ENCODE measurements at regions not wholly inside any gene's neighbourhood (a gene's known extent, or its start where the extent isn't known, plus 50 kb on each side); places are given as distances from the start of the nearest gene placed in this dataset.

DNA sequence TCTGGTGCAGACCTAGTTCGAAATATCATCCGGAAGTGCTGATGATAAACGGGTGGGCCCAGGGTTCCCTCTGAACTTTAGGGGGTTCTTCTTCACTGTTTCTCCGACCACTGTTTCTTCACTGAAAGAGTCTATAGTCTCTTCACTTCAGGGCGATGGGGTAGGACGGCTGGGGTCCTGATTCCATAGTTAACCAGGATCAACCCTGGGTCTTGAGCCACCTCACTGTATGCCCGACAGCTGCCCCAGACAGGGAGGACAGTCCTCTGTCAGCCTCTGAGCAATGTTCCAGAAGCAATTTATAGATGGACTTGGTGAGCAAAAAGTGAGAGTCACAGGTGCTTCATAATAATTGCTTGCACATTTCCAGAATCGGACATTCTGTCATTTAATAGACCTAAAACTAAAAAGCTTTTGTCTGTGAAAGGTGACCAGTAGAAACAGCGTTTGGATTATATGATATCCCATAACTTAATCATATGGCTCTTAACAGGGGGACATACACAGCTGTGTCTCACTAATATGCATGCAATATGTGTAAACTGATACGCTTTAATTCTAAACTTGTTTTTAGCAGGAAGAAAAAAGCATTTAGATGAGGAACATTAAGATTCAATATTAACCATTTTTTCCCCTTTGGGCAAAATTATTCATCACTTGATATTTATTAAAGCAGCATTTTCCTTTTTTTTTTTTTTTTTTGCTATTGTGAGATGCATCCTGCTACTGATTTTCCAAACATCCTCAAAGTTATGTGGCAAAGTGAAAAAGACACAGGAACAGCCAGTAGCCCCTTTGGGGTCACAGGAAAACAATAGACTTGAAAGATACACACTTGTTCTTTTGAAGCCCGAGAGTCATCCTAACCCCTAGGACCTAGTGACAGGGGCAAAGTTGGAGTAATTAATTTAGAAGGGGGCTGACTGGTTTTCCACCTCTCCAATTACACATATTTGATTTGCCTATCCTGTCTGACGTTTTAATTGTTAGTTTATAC, 277.0 kb downstream of the ZNF536 start:
- no peak for DNase-seq

DNA sequence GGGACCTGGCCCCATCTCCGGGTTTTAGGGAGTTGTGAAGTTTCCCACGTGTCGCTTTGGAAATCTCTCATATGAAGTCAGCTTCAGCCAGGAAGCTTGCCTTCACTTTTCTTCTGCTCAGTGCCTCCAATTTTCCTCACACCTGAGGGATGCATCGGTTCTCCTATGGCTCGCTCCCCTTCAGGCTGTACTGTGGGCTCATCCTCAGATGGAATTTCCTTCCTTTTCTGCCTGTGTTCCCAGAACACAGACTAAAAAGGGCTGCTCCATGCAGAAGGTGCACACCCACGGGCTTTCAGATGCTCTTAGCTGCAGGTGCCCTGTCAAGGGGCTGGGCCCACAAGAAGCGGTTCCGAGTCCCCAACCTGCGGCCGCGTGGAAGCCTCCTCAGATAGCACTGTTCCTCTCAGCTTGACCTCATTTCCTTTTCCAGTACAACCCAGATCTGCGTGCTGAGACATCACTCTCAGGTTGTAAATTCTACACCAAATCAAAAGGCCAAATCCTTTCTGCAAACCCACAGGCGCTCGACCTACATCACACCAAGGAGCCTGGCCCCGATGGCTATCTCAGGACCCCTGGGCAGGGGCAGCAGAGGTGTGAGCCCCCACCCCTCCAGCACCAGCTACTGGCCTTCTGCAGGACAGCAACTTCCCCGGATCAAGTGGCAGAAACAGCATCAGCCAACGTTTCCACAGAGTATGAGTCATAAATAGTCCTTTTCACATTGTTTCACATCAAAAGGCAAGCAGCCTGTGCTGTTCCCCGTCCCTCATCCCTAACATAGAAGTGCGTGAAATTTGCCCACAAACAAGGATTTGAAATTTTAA, 275.9 kb downstream of the ZNF536 start:
- DNase-seq: no peak

DNA sequence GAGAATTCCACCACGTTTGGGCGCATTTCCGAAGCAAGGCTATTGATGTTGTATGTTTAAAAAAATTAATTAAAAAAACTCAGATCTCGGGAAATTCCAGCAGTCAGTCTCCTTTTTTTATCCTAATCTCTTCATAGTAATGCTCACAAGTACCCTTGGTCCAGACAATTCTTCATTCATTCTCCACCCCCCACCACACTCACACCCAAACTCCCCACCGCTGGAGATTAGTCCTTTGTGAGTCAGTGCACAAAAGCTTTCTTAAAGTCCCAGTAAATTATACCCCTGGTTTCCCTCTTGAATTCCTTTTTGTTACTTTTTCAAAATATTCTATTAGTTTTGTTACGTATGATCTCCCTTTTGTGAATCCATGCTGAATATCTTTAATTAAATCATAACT, 274.6 kb downstream of the ZNF536 start:
- DNase-seq: no peak

DNA sequence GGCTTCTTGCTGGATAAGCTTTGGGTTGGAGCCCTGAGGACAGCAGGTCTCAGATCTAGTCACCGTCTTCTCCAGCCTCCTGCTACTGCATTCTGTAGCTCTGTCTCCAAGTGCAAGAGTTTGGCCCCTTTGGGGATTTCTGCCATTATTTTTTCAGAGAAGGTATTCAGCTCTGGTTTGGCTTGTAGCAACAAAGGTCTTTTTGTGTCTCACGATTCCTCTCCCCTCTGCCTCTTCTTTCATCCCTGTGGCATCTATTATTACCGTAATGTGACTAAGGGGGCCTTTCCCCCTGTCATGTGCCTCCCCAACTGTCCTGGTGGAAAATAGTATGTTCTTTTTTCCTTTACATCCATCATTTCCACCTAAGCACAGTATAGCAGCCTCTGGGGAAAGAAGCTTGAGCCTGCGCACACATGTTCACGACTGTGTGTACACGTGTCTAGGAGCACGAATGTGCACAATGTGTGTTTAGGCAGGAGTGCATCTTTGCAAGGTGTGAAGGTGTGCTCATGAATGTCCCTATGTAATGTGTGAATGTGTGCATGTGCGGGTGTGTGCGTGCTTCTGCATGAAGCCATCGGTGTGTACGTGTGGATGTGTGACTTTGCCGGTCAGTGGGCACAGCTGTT, 273.9 kb downstream of the ZNF536 start:
- no peak for DNase-seq

DNA sequence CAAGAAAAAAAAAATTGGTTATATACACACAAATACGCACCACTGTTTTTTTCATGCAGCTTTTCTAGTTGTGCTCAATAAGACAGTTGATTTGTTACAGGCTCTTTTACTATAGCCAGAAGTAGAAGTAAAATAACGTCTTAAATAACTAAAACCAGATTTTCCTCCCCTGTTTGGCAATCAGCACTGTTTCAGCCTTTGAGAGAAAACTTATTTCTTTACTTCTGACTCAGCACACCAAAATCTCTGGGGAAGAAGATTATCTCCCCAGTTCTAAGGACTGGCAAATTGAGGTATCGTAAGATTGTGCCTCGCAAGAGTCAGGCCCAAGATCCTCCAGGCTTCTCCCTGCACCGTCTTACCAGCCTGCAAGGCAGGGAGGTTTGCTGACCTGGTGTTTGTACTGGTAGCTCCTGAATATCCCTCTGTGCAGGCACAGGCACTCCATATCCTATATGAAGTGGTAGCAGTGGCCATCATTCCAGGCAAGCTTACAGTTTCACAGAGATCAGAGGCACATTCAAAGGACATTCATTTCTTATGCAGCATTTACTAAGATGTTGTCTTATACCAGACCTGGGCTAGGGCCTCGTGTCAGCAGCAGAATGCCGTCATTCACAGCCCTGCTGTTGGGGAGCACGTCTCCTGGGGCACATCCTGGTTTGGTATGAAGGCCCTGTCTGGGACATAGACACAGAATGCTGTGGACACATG, 268.2 kb downstream of the ZNF536 start:
- DNase-seq: no peak

DNA sequence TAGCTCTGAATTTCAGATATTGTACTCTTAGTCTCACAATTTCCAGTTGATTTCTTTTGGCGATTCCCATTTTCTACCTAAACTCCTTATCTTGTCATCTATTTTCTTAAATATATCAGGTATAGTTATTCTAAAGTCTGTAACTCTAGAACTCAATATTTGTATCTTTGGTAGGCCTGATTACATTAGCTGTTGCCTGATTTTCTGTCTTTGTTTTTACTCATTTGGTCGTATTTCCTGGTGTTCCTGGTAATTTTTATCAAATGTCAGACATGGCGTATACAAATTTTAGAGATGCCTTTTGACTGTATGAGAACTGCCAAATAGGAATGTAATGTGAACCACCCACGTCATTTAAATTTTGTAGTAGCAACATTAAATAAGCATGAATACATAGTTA, 266.7 kb downstream of the ZNF536 start:
- DNase-seq: no peak

DNA sequence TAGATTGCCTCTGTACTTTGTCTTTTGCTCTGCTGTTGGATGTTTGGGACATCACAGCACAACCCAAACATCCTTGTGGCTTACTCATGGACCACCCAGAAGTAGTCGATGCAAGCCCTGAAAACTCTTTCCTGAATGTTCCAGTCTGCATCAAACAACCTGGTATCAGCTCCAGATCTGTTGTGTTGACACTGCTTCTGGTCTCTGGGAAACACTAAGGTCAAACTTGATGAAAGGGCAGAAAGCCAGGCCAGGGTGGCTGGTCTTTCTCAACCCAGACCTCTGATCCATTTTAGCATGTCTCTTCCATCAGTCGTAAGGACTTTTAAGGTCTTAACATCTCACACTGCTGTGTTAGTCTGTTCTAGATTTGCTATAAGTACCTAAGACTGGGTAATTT, 265.7 kb downstream of the ZNF536 start:
- no peak for DNase-seq

DNA sequence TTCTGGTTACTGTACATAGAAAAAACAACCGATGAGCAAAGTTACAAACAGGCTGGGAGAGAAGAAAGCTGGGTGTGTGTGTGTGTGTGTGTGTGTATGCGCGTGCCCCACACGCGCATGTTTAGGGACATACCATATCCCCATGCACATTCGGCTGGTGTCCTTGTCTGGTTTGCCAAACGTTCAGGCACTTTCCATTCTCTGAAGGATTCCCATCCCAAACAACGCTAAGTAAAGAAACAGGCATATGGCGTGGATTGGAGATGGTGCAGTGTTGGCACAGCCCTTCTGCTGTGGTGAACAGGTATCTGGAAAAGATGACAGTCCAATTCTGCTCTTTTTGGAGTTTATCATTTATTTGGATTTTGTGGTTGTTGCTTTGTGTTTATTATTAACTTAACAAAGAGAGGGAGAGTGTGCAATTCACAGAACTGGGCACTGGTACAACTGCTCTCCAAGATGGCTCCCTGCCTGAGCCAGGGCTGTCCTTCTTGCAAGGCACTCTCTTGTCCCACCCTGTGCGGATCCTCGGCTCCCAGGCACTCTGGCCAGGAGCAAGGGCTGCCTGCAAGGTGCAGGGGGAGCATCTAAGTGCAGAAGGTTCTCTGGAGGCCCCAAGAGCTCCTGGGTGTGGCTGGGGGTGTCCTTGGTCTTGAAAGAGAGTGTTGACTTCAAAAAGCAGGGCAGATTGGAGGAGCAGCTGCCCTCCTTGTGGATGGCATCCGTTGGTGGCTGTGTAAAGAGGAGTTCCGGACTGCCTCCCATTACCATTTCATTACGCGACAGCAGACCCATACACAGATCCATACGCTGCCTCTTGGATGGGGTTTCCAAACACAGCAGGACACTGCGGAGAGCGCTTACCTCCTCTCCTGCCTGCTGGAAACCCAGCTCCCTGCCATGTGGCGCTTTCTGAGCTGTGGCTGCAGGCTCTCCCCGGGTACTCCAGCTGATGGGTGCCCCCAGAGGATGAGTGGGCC, 263.1 kb downstream of the ZNF536 start:
- DNase-seq: no peak

DNA sequence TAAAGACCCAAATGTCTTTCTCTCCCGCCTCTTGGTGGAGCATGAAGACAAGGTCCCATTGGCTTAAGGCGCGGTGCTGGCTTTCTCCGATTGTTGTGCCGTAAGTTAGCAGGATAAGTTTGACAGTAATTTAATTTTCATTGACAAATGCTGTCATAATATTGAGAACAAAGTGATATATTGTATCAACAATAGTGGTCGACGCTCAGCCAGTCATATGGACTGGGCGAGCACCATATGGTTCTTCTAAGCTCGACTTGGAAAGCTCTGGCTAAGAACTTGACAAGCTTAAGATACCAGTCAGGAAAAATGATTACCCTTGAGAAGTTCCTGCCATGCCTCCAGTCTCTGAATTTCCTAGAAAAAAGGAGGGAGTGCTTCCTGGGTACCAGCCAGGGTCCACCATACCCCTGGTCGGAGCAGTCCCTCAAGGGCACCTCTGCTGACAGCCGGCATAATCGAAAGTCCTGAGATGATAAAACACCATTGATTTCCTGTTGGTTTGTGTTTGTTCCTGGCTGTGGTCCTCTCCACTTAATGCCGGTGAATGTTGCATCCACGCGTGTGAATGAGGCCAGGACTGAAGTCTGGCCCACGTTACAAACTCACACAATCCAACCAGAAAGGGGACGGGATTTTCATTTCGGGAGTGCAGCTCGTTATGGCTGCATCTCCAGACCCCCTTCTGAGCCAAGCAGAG, 262.1 kb downstream of the ZNF536 start:
- DNase-seq: no peak

DNA sequence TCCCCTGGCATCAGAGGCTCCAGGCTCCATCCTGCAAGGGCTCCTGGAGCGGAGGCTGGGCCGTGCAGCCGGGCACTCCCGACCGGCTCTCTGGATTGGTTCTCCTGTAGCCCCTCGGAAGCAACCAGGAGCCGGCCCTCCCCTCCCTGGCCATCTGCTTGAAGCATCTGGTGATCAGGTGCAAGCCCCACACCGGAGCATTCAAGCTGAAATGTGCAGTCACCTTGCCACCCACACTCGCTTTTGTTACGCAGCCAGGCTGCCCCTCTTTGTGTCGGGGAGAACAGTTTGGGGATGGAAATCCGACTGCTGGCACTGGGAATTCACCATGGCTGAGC, 258.8 kb downstream of the ZNF536 start:
- DNase-seq: no peak

DNA sequence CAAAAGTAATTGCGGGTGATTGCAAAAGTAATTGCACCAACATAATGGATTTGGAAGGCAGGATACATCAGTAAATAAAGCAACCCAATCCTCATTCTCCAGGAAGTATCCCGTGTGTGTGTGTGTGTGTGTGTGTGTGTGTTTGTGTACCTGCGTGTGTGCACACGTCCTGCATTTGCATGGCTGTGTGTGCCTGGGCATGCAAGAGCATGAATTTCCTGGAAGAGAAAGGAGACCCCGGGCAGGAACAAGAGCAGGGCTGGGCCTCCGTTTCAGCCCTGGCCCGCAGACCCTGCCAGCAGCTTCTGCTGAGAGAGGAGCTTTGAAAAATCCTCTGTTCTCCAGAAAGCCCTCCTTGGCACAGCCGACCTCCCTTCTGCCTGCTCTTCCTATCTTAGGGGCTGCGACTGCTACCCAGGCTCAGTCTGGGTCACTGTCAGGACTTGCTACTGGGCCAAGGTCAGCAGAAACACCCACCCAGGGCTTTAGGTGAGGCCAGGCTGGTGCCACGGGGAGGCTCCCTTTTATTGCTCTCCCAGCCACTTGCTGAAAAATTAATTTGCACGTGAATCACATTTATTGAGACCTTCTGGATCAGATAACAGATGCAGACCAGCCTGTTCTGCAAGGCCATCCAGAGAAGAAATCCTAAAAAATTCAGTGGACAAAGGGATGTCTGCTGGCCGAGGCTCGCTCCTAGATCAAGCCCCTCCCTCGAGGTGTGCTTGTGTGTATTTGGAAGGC, 258.3 kb downstream of the ZNF536 start:
- DNase-seq: no peak

DNA sequence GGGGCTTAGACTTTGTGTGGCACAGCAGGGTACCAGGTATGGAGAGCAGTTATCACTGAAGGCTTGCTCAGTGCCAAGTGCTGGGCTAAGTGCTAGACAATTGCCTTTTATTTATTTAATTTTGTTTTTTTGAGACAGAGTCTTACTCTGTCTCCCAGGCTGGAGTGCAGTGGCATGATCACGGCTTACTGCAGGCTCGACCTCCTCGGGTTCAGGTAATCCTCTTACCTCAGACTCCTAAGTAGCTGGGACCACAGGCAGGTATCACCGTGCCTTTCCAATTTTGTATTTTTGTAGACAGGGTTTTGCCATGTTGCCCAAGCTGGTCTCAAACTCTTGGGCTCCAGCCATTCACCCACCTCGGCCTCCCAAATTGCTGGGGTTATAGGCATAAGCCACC, 256.9 kb downstream of the ZNF536 start:
- no peak for DNase-seq

DNA sequence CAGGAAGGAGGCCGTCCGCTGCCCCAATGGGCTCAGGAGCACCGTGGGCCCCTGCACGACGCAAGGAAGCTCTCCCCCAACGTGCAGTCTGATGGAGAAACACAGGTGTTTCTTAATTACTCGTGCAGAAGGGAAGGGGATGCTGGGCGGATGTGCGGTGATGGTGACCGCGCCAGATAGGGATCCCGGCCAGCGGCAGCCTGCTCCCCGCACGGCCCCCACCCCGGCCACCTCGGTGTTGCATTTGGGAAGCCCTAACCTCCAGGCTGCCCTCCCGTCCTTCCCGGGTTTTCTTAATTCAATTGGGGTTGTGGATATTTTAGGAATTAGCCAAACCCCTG, 254.4 kb downstream of the ZNF536 start:
- DNase-seq: no peak

DNA sequence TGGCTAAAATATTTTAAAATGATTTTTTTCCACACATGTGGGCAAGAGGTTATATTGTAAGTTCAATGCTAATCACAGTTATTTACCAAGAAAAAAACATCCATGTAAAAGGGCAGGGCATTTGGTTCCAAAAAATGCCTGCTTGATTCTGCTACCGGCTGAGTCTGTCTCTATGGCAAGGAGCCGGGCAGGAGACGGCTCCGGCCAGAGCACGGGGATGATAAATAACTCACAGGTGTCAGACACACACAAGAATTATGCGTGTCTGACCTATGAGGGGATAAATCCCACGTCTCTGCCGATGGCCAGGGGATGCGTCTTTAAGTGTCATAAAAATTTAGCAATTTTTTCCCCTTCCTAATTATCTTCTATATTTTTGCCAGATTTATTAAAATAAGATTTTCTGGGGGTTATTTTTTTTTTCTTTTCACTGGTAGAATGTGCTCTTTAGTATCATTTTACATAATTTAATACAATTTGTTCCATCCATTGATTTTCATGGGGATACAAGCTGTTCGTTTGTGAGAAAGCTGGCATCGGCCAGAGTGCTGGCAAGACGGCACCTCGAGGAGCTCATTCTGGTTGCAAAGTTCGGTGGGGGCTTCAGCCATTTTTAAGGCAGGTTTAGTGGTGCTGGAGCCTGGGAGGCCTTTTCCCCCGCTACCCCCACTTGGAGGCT, 253.9 kb downstream of the ZNF536 start:
- DNase-seq: no peak

DNA sequence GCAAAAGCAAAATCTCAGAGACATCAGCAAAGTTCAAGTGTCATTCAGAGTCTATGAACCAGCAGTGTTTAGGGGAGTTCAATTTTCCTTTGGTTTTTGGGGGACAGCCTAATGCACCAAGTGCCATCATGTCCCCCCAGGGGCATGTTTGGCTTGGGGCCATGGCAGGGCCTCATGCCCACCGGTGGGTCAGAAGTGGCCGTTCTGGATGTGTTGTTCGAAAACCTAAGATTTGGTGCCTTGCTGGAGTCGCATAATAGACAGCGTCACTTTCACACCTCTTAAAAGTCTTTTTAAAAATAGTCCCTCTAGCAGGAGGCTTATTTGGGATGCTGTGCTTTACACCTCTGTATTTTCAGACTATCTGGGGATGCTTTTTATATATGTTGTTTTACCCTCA, 250.1 kb downstream of the ZNF536 start:
- DNase-seq: no peak

DNA sequence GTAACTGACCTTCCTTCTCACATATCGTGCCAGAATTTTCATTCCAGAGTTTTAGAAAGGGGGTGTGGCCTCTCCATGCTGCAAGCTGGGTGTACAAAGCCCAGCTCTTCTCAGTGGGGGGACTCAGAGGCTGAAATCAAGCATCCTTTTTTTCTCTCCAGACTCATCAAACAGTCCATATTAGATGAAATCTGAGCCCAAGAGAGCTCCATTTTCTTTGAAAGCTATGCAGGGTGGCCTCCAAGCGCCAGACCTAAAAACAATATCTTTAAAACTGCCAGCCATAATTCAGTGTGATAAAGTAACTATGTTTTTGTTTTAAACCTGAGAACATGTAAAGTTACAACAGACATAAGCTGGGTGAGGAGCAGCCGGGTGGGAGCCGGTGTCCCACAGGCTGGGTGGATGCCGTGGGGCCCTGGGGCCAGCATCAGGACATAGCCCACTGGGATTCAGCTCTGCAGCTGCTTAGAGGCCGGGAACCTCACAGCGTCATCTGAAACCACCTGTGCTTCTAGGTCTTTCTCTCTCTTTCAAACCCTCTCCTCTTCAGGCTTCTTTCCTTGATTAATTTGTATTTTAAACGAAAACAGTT, 249.2 kb downstream of the ZNF536 start:
- DNase-seq: no peak

DNA sequence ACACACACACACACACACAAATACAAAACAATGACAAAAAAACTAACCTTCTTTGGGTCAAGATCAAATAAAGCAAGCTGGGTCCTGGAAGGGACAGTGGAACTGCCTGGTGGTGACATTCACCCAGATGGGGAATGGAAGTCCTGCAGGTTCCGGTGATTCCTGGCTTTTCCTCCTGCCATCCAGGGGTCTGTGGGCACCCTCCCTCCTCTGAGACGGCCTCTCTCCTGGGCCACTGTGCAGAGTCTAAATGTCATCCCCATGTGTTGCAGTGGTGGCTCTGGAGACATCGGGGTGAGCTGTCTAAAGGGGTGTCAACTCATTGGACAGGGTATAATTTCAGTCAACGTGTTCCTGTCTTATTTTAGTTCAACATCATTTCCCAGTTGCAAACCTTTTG, 248.2 kb downstream of the ZNF536 start:
- DNase-seq: no peak

DNA sequence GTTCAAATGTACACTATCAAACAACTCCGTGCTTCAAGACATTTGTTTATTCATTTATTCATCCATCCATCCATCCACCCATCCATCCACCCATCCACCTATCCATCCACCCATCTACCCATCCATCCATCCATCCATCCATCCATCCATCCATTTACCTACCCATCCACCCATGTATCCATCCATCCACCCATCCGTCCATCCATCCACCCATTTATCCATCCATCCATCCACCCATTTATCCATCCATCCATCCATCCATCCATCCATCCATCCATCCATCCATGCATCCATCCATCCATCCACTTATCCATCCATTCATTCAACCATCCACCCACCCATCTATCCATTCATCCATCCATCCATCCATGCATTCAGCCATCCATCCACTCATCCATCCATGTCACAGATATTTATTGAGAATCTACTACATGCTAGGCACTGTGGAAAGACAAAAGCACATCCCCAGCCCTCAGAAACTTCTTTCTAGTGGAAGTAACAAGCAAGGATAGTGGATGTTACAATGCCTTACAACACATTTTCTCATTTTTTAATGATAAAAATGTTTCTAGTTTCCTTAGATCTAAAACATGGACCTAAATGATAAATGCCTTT, 237.6 kb downstream of the ZNF536 start:
- DNase-seq: no peak

DNA sequence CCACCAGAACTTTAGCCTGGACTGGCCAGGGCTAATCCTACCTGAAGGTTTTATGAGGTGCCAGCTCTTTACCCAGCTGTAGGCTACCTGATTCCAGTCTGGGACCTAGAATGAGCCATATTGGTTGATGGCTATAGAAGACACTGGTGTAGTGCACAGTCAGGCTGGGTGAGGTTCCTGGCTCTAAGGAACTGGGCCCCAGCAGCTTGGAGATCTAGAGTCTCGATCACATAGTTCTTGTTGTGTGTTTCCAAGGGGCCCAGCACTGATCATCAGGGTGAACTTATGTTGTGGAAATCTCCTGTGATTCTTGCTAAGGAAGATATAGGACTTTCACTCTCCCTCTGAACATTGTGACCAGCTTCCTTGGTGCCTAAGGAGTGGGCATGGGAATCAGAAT, 236.3 kb downstream of the ZNF536 start:
- DNase-seq: no peak
